ENCODE measurements at regions not wholly inside any gene's neighbourhood (a gene's known extent, or its start where the extent isn't known, plus 50 kb on each side); places are given as distances from the start of the nearest gene placed in this dataset.

DNA sequence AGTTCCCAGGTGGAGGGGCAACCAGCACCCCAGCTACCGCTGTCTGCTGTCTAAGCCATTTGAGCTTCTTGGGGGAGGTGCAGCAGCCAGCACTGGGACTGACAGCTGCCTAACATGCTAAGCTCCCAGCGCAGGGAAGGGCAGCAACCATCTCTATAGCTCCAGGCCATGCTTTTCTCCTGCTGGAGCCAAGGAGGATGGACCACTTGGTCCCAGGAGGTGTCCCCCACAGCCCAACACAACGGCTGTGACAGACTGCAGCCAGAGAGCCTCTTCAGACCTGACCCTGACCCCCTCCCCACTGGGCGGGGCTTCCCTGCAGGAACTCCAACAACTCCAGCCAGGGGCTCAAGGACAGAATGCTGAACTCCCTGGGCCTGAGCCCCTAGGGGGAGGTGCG lies 370.6 kb upstream of the REG3G start:
- TF ChIP-seq CTCF (IDR thresholded peaks at IDR 0.05) (no peak), POLR2A (IDR thresholded peaks at IDR 0.05) (no peak)
- no peak for DNase-seq
- Histone ChIP-seq H3K27ac (no peak overlapping the region), H3K36me3 (ENCODE audit: low read depth, missing control alignments) (no peaks in the 10 kb centered on the region), H3K4me1 (no peaks in the 10 kb centered on the region), H3K4me3 (no peak overlapping the region), H3K9me3 (no peaks in the 10 kb centered on the region), H3K27me3 (no peaks in the 10 kb centered on the region)
- intact Hi-C loops (cut with DNase I; ENCODE audit: low total_unique reads), result no loop called here
- WGBS, 2 donors, result 86 to 100% methylated on average over 2 to 5 of the region's 5 CpGs

GRCh38 chr2:78676921-78677696 lies 348.4 kb upstream of the REG3G start:
- peak; percentile 19 for DNase-seq
- H3K4me3 ChIP-seq, result no peak overlapping the region
- TF ChIP-seq CTCF (IDR thresholded peaks at IDR 0.05), result no peak
- TF ChIP-seq POLR2A (IDR thresholded peaks at IDR 0.05), result no peak
- H3K27ac ChIP-seq, result no peak overlapping the region
- no peaks in the 10 kb centered on the region for H3K4me1 ChIP-seq
- intact Hi-C loops (cut with DNase I; ENCODE audit: low total_unique reads), result no loop called here
- no peaks in the 10 kb centered on the region for H3K36me3 ChIP-seq (ENCODE audit: low read depth, missing control alignments)
- H3K9me3 ChIP-seq, result no peaks in the 10 kb centered on the region
- 52 to 54% methylated on average over 4 of the region's 4 CpGs for WGBS, 2 donors
- H3K27me3 ChIP-seq, result no peaks in the 10 kb centered on the region

- intact Hi-C loops (cut with DNase I; ENCODE audit: low total_unique reads), result no loop called here
- WGBS, 2 donors, result 65 to 82% methylated on average over 7 of the region's 7 CpGs
- TF ChIP-seq POLR2A (IDR thresholded peaks at IDR 0.05) (no peak), CTCF (IDR thresholded peaks at IDR 0.05) (no peak)
- Histone ChIP-seq H3K27me3 (no peaks in the 10 kb centered on the region), H3K4me3 (no peak overlapping the region), H3K36me3 (ENCODE audit: low read depth, missing control alignments) (no peaks in the 10 kb centered on the region), H3K4me1 (no peaks in the 10 kb centered on the region), H3K27ac (no peak overlapping the region), H3K9me3 (no peaks in the 10 kb centered on the region)
- DNase-seq, result no peak
Measured at GRCh38 chr2:78677774-78678173, 347.7 kb upstream of the REG3G start.

- WGBS, 2 donors, result 68 to 79% methylated on average over 3 to 4 of the region's 4 CpGs
Measured at GRCh38 chr2:78681386-78681785, 344.1 kb upstream of the REG3G start.

More at GRCh38 chr2:78681386-78681785, 344.1 kb upstream of the REG3G start:
- Histone ChIP-seq H3K27me3 (no peaks in the 10 kb centered on the region), H3K4me1 (no peaks in the 10 kb centered on the region), H3K36me3 (ENCODE audit: low read depth, missing control alignments) (no peaks in the 10 kb centered on the region), H3K27ac (no peak overlapping the region), H3K9me3 (no peaks in the 10 kb centered on the region), H3K4me3 (no peak overlapping the region)
- TF ChIP-seq CTCF (IDR thresholded peaks at IDR 0.05) (no peak), POLR2A (IDR thresholded peaks at IDR 0.05) (no peak)
- no peak for DNase-seq
- intact Hi-C loops (cut with DNase I; ENCODE audit: low total_unique reads), result no loop called here

Data from testis (tissue), 2 donors.